ENCODE measurements at regions not wholly inside any gene's neighbourhood (a gene's known extent, or its start where the extent isn't known, plus 50 kb on each side); places are given as distances from the start of the nearest gene placed in this dataset.

- in situ Hi-C loops (cut with HindIII; ENCODE audit: low sequenced_read_pairs) = no loop called here
- TF ChIP-seq CTCF (IDR thresholded peaks at IDR 0.05; ENCODE audit: low read depth, low read length, missing control alignments) = no peak
- no peak for DNase-seq (ENCODE audit: low read depth)
- H3K4me3 ChIP-seq (ENCODE audit: low read depth, low read length) = no peak overlapping the region
These were observed 99.5 kb upstream of the GATA6 start for GRCh38 chr18:22069916-22070315.

DNA sequence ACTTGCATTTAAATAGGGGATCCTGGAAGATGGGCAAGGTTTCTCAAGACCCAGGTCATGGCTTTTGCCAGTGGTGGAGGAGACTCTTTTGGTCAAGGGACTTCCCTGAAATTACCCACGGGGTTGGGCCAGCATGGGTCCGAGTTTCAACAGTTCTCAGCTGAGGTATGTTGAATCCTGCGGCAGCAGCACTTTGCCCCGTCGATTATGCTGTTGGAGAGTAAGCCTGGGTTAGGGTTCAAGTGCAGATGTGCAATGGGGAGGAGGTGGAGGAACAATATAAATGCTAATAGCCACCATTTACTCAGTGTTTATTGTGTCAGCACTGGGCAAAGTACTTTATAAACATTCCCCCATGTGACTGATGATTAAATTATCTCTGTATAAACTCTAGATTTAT is 96.0 kb upstream of the GATA6 start:
- H3K4me3 ChIP-seq (ENCODE audit: low read depth, low read length) = no peak overlapping the region
- in situ Hi-C loops (cut with HindIII; ENCODE audit: low sequenced_read_pairs) = no loop called here
- DNase-seq (ENCODE audit: low read depth) = no peak
- no peak for TF ChIP-seq CTCF (IDR thresholded peaks at IDR 0.05; ENCODE audit: low read depth, low read length, missing control alignments)

- in situ Hi-C loops (cut with HindIII; ENCODE audit: low sequenced_read_pairs) = no loop called here
These were observed 94.9 kb upstream of the GATA6 start for GRCh38 chr18:22074282-22075070.

DNA sequence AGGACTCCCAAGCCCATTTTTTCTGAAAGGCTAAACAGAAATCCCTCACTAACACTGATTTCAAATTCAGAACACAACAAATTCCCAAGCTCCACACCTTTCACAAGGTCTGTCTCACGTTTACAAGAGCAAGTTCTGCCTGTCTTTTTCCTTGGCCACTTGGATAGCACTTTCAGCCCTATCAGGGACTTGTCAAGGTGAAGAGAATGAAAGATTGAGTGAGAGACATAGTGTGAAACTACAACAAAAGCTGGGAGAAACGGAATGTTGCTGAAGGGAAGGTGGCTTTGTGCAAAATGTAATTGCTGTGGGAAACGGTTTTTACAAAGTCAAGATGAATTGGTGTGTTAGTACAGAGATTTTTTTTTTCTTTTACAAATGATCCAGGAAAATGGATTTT is 89.4 kb upstream of the GATA6 start:
- in situ Hi-C loops (cut with HindIII; ENCODE audit: low sequenced_read_pairs) = no loop called here
- H3K4me3 ChIP-seq (ENCODE audit: low read depth, low read length) = no peak overlapping the region

More at GRCh38 chr18:22074282-22075070, 94.9 kb upstream of the GATA6 start:
- no peak for TF ChIP-seq CTCF (IDR thresholded peaks at IDR 0.05; ENCODE audit: low read depth, low read length, missing control alignments)
- H3K4me3 ChIP-seq (ENCODE audit: low read depth, low read length) = no peak overlapping the region
- no peak for DNase-seq (ENCODE audit: low read depth)

GRCh38 chr18:22082408-22082807 is 87.0 kb upstream of the GATA6 start:
- TF ChIP-seq CTCF (IDR thresholded peaks at IDR 0.05; ENCODE audit: low read depth, low read length, missing control alignments) = no peak
- DNase-seq (ENCODE audit: low read depth) = no peak
- in situ Hi-C loops (cut with HindIII; ENCODE audit: low sequenced_read_pairs) = no loop called here
- H3K4me3 ChIP-seq (ENCODE audit: low read depth, low read length) = no peak overlapping the region

More for the DNA sequence above, 89.4 kb upstream of the GATA6 start:
- TF ChIP-seq CTCF (IDR thresholded peaks at IDR 0.05; ENCODE audit: low read depth, low read length, missing control alignments) = no peak
- no peak for DNase-seq (ENCODE audit: low read depth)

GRCh38 chr18:22084547-22084946 is 84.8 kb upstream of the GATA6 start:
- no peak for TF ChIP-seq CTCF (IDR thresholded peaks at IDR 0.05; ENCODE audit: low read depth, low read length, missing control alignments)
- in situ Hi-C loops (cut with HindIII; ENCODE audit: low sequenced_read_pairs) = no loop called here
- DNase-seq (ENCODE audit: low read depth) = no peak
- H3K4me3 ChIP-seq (ENCODE audit: low read depth, low read length) = no peak overlapping the region

Measured in astrocyte of the cerebellum (primary cell).